Raji (cell line): ENCODE measurements at regions not wholly inside any gene's neighbourhood (a gene's known extent, or its start where the extent isn't known, plus 50 kb on each side); places are given as distances from the start of the nearest gene placed in this dataset.

Source experiments
- POLR2A ChIP-seq: IDR thresholded peaks from 2 replicates; pipeline ENCODE4 v1.6.1; 2011; ENCODE audit warnings: low read depth, low read length, control low read depth; ENCODE audit not compliant: insufficient read depth

DNA sequence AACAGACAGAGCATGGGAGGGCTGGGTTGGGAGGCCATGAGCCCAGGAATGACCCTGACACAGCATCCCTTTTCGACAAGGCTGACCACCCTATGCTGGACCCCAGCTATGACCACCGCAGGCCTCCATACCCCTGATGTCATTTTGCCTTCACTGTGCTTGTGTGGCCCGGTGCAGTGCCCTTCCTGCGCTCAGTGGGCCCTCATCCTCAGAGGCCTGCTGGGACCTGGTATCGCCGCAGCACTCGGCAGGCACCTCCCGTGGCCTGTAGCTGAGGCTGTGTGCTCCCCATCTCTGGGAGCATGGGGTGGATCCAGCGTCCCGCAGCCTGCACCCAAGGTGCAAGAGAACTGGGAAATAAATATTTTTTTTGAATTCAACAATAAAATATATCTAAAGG, 73.1 kb upstream of the MEF2A start:
- no peak for TF ChIP-seq POLR2A

DNA sequence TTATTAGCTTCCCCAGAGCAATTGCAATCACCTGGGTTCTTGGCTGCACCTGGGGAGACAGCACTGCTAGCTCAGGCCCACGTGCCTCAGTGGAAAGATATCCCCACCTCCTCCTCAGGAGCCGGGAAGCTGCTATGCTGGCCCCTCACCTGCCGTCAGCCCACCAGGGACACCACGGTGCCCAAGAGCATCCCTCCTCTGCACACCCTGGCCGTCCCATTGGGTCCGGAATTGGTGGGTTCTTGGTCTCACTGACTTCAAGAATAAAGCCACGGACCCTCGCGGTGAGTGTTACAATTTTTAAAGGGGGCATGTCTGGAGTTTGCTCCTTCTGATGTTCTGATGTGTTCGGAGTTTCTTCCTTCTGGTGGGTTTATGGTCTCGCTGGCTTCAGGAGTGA, 72.3 kb upstream of the MEF2A start:
- no peak for TF ChIP-seq POLR2A

DNA sequence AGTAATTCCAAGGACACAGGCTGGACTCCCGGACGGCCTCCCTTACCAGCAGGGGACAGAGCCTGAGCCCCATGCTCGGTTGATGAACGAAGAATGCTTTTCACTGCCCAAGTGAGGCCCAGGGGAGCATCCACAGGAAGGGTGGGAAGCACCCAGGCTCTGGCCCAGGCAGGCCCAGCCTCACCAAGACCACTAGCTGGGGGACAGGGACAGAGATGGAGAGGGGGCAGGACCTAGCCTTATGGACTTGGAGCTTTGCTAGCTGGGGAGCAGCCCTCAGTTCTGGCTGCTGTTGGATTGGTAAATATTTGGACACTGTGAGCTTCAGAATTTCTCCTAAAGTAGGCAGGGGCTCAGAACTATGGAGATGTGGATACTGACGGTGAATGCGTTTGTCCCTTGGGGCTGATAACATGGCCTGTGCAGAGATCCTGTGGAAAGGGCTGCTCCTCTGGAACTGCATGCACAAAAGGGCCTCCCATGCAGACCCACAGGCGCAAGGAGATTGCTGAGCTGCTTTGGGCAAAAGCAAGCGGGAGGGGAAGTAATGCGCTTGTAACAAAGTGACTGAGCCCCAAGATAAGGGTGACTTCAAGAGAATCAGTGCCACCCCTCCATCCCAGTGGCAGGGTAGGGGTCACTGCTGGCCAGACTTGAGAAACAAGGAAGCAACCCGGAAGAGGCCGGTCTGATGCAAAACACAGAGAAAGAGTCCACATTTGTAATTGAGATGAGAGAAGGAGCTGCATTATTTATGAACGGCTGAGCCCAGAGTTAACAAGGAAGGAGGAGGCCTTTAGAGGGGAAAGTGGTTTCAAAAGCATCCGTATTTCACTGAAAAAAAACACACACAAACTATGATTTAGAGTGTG, 70.1 kb upstream of the MEF2A start:
- TF ChIP-seq POLR2A: no peak

DNA sequence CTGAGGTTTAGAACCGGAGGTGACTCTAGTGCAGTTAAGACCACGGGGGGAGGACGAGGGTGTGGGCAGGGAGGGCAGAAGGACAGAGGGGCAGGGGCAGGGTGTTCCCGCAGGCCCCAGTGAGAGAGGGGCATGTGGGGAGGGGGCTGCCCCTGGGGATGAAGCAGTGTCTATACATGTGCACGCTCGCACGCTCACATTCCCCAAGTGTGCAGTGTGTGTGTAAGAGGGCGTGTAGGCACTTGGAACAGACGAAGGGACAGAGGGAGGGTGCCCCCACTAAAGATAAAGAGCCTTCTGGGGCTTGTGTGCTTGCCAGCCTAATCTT, 69.5 kb upstream of the MEF2A start:
- no peak for TF ChIP-seq POLR2A

DNA sequence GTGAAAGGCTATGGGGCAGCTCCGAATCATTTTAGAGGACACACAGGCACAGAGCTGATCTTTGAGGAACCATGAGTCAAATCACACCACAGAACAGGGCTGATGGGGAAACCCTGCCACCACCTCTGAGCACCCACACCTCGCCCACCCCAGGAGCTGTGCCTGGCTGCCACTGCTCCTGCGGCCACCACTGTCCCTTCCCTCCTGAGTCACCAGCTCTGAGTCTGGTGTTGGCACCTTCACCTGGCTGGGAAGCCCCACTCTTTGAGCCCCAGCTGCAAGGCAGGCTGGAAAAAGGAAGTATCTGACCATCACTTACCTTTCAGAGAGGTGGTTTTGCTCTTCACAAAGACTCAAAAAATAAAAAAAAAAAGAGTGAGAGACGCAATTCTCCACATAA, 63.6 kb upstream of the MEF2A start:
- no peak for TF ChIP-seq POLR2A

DNA sequence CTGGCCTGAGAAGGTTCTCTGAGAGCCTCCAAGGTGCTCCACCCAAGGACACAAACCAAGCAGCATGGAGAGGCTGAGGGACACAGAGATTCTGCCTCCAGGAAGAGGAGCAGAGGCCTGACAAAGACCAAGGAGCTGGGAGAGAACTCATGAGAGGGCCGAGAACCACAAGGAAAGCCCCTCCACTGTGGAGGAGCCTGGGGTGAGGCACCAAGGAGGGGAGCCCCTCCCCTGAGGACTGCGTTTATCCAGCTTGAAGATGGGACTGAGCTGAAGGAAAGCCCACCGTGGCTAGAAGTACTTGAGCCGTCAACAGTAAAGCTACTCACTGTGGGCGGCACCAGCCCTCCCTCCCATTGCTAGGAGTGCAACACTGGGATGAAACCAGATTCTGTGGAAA, 63.1 kb upstream of the MEF2A start:
- no peak; the same call in 1 of the 2 replicates for TF ChIP-seq POLR2A

DNA sequence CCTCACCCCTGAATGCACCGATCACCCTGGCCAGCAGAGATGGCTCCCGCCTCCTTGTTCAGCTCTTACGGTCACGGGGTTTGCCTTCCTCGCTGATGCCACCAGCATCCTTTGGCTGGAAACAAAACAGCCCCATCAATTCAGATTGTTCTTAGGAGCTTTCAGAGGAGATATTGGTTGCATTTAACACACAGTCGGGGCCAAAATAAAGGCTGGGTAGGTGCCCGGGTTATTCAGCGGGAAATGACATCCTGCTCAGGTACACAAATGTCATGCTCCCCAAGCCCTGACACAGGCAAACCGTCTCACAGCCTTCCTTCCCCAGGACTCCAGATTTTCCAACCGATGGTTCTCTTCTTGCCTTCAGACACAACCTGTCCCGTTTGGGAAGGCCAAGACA, 62.4 kb upstream of the MEF2A start:
- TF ChIP-seq POLR2A: no peak

DNA sequence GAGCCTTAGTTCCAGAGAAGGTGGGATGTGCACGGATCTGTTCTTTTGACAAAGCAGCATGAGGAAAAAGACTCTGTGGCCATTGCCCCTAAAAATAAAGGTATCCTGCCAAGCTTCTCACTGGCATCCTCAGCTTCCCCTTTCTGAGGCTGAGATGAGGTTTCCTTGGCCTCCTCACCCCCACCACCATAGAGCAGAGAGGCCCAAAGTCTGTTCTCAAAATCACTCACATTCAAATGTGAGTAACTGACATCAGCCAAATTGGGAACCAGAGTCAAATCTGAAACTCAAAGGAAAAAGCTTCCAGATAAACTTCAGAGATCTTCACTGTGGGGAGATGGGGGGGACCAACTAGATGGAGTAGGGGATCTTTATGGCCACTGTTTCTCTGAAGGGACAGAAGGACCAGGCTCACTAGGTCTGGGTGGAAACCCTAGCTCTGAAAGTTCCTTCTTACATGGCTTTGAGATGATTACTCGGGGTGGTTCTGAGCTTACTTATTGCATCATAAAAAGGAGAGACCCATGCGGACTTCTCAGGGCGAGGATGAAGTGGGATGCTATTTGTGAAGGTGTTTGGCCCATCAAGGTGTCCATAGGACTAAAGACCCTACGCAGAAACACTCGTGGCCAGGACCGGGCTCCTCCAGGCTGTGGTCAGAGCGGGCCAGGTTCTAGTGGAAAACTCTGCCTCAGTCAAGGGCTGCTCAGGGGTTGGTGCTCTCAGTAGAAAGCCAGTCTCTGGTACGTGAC, 61.5 kb upstream of the MEF2A start:
- no peak for TF ChIP-seq POLR2A

DNA sequence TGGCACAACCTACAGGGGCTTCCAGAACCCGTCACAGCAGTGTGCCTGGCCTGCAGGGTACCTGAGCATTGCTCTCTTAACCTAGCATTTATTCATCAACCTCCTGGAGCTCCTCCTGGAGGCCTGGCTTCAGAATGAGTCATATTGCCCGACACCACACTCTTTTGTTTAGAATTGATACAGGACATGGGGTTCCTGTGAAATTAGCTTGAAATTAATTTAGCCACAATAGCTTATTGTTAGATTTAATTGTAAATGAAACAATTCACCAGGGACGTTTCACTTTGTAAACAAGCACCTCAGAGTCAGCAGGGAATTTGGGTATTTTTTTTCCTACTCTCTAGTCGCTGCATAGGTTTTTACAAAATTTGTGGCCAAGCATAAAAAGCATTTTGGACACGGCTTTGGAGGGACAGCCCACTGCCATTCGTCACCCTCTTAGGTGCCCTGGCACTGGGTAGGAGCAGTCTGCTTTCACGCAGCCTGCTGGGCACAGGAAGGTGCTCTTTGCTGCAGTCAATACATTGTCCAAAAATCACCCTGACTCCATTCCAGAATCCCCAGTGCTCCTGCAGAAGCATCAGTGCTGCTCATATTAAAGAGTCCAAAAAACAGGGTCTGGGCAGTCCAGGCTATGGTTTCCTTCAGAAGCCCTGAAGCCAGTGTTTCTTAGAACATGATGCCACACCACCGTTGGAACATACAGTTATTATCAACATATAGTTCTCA, 60.8 kb upstream of the MEF2A start:
- peak; percentile 35; the same call in 1 of the 2 replicates for TF ChIP-seq POLR2A

DNA sequence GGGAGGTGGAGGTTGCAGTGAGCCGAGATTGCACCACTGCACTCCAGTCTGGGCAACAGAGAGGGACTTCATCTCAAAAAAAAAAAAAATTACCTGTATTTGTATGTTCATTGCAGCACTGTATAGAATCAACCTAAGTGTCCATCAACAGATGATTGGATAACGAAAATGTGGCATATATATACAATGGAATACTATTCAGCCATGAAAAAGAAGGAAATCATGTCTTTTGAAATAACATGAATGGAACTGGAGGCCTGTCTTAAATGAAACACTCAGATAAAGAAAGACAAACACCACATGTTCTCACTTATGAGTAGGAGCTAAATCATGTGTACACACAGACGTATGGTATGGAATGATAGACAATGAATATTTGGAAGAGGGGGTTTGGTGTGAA, 59.4 kb upstream of the MEF2A start:
- TF ChIP-seq POLR2A: no peak

DNA sequence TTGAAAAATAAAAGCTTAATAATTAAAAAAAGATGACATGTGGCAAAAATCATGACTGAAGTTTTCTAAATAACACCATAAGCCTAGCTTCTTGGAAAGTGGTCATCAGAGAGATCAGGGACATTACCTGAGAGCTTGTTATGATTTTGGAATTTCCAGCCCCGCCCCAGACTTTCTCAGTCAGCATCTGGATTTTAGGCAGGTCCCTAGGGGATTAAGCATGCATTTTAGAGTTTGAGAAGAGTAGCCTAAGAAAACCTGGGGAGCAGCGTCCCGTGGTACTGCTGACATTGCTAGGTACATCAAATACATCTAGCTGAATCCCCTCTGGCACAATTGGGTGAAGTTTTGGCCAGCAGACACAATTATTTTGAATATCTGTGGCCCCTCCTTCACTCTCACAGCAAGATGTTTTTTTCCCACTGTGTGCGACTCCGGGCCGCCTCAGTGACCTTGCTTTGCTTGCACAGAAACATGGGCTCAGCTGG, 58.7 kb upstream of the MEF2A start:
- TF ChIP-seq POLR2A: no peak

DNA sequence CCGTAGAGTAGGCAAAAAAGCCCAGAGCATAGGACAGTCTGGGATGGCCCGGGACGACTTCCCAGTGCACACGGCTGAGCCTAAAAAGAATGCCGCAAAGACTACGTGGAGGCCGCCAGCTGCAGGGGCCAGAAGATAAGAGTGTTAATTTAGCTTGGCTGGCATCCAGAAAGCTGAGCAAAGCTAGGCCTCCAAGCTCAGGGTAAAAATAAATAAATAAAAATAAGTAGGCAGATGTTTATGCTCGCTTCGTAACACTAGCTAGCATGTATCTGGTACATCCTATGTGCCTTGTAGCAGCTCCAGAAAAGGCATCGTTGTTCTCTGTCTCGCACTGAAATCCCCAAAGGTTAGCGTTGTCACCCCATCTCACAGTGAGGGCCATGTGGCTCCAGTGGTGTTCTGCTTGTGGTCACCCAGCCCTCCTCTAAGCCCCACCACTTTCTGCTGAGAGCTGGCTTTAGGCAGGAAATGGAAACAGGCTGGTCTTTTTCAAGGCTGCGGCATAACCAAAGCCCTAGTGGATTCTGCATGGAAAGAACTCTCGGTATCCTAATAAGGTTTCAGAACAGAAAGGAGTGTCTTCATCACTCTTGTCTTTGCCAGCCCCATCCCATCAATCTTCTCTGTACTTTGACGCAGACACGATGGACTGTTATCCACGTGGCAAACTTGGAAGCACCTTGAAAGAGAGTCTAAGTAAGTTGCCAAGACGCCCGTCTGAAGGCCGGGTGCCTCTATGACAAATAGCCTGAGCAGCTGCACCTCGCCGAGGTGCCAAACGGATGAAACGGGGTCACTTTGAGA, 58.1 kb upstream of the MEF2A start:
- TF ChIP-seq POLR2A: no peak

DNA sequence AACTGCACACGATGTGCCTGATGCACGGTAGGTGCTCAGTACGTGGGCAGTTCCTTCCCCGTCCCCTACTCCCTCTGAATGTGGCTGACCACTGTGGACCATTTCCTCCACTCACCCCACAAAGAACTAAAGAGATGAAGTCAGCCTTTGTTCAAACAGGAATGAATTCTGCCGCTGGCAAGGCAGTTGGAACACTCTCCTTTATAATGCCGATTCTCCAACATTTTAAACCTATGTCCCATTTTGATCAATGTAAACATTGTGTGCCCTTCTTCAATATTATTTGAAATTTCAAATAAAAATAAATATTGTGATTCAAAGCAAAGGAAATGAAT, 57.5 kb upstream of the MEF2A start:
- TF ChIP-seq POLR2A: no peak

DNA sequence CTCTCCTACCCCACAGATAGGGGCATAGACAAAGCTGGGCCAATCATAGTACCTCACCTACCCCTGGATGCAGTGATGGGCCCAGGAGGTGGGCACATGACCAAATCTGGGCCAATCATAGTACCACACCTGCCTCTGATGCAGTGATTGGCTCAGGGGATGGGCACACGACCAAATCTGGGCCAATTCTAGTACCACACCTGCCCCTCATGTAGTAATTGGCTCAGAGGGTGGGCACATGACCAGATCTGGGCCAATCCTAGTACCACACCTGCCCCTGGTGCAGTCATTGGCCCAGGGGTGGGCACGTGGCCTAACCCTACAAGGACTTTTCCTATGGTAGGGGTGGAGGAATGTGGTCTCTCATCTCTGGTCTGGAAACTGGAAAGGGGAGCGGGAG, 56.9 kb upstream of the MEF2A start:
- no peak for TF ChIP-seq POLR2A
